AG04449 (cell line): ENCODE measurements at regions not wholly inside any gene's neighbourhood (a gene's known extent, or its start where the extent isn't known, plus 50 kb on each side); places are given as distances from the start of the nearest gene placed in this dataset.

Experiments
- CTCF ChIA-PET: fragments of 350-600 bp; formaldehyde crosslinking; extraction: SDS; loops from one replicate; lab custom pipeline; 2021; ENCODE audit warnings: antibody characterized with exemption; lab: Yijun Ruan, JAX
- POLR2A ChIA-PET: fragments of 400-600, 350-600 bp; formaldehyde crosslinking; extraction: SDS; loops from one replicate; lab custom pipeline; 2020; ENCODE audit warnings: antibody characterized with exemption, inconsistent platforms; lab: Yijun Ruan, JAX
- DNase-seq: peaks from one replicate; pipeline ENCODE4 v3.0.0-alpha.2; 2010; ENCODE audit warnings: low read depth, low spot score
- H3K4me3 ChIP-seq: 2 replicates; pipeline ENCODE4 v1.5.1; 2011; ENCODE audit warnings: low read depth, mild to moderate bottlenecking, control low read depth, low read length
- TF ChIP-seq, protein P1 (sequence below): IDR thresholded peaks from one replicate; pipeline ENCODE4 v1.5.1; 2011; ENCODE audit warnings: mild to moderate bottlenecking, moderate library complexity, low read length, control low read depth, inconsistent platforms; ENCODE audit not compliant: insufficient read depth; ENCODE audit errors: missing control alignments

DNA sequence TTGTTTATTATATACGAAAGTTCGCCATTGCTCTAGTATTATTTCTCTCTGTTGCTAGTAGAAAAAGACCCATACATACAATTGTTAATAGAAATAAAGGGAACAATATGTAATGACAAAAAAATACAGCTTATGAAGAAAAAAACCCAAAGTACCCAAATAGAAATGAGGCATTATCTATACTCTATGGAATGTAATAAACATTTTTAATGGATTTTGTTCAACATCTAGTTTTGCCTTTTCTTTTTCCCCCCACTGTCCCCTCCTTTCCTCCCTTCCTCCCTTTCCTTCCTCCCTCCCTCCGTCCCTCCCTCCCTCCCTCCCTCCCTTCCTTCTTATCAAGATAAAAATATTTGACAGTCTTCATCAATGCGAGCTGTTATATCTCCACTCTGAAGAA, 81.5 kb upstream of the NEK7 start:
- DNase-seq = no peak
- POLR2A ChIA-PET = no interaction called here
- H3K4me3 ChIP-seq = no peak overlapping the region
- TF ChIP-seq, protein P1, sequence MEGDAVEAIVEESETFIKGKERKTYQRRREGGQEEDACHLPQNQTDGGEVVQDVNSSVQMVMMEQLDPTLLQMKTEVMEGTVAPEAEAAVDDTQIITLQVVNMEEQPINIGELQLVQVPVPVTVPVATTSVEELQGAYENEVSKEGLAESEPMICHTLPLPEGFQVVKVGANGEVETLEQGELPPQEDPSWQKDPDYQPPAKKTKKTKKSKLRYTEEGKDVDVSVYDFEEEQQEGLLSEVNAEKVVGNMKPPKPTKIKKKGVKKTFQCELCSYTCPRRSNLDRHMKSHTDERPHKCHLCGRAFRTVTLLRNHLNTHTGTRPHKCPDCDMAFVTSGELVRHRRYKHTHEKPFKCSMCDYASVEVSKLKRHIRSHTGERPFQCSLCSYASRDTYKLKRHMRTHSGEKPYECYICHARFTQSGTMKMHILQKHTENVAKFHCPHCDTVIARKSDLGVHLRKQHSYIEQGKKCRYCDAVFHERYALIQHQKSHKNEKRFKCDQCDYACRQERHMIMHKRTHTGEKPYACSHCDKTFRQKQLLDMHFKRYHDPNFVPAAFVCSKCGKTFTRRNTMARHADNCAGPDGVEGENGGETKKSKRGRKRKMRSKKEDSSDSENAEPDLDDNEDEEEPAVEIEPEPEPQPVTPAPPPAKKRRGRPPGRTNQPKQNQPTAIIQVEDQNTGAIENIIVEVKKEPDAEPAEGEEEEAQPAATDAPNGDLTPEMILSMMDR = no peak
- CTCF ChIA-PET = interaction anchor here (1.1 to 1.4 kb wide), 3 partner anchors 10 to 81 kb away, joined by 3 to 8 read pairs (median 4); no protein-coding TSS in a partner anchor

DNA sequence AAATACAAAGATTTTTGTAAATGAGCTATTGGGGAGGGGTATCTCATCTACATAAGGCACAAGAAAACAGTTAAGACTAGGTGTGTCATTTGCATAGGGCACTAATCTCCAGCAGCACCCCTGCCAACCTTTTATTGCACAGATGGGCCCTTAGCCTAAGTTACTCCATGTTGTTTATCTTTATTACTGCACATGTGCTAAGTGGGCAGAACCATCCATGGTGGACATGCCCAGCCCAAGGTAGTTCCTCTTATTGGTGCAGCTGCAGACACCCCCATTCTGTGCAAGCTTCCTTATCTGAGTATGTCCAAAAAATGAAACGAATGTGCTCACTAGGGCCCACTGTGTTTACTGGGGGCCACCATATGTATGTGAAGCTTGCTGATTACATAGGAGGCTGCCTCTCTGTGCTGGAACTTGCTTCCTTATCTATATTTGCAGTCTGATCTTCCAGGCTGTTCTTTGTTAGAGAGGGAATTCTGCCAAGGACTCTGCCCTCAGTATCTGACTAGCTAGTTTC, 77.3 kb upstream of the NEK7 start:
- POLR2A ChIA-PET = no interaction called here
- CTCF ChIA-PET = interaction anchor here (1.6 kb wide), 1 partner anchor 9 kb away, joined by 9 read pairs; no protein-coding TSS in a partner anchor

DNA sequence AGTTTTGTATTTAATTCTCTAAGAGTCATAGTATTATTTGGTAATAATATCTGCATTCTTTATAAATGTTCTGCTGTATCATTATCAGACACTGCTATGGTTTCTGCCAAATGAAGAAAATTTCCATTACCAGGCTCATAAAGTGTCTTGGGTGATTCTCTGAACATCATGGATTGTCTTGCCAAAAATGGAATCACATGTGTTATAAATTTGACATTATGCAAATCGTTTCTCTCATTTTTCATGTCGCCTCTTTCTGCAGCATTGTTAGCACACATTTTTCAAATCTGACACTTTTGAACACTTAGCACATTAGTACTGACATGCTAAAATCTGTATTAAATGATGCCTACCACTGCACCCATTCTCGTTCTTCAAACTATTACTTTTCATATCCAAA, 74.2 kb upstream of the NEK7 start:
- TF ChIP-seq, protein P1 = no peak
- ChIA-PET POLR2A (no interaction called here), CTCF (no interaction called here)
- no peak overlapping the region for H3K4me3 ChIP-seq
- no peak for DNase-seq

More for the DNA sequence above, 77.3 kb upstream of the NEK7 start:
- TF ChIP-seq, protein P1 = no peak
- no peak overlapping the region for H3K4me3 ChIP-seq
- DNase-seq = no peak

DNA sequence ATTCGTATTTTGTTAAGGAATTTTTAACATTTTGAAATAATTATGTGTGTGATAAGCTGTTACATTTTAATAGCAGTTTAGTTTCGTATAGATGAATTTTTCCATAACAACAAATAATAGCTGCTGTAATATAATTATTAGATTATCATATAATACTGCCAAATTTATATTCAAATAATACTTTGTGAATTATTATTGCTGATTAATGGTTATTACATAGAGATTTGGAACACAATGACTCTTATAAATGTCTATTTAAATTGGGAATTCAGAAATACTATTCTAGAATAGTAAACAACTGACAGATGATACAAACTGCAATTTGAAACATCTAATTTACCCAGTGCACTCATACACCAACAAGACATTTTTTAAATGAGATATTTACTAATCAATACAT, 73.2 kb upstream of the NEK7 start:
- ChIA-PET CTCF (interaction anchor here (1.1 to 2.4 kb wide), 2 partner anchors 11 to 40 kb away, joined by 5 to 8 read pairs; no protein-coding TSS in a partner anchor), POLR2A (no interaction called here)
- DNase-seq = no peak
- H3K4me3 ChIP-seq = no peak overlapping the region
- TF ChIP-seq, protein P1 = no peak

DNA sequence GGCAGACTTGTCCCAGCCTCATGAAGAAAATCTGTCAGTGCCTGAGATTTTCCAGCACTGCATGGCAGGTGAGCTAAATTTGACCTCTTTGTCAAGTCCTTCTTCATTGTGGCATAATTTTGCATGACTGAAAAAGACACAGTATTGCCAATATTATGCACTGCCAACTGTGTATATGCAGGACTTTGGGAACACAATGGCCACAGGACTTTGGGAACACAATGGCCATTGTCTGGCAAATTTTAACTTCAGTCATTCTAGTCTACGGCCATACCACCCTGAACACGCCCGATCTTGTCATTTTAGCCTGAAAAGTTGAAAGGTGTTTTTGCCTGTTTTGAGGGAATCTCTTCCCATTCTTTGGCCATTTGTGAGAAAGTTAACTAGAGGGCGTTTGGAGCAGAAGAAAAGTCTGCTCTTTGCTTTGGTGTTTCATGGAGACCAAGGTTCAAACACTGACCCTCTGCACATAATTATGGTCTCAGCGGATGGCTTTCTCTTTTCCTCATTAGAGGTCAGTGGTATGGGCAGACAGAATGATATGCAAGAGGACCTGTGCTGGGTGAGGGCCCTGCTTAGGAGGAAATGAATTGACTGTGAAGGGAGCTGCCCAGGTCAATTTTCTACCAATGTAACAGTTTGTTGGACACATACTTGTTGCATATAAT, 72.4 kb upstream of the NEK7 start:
- ChIA-PET CTCF (interaction anchor here (0.8 to 2.4 kb wide), 4 partner anchors 12 to 72 kb away, joined by 3 to 10 read pairs (median 6); partner anchors contain the start of gene NEK7), POLR2A (no interaction called here)
- TF ChIP-seq, protein P1 = no peak
- no peak overlapping the region for H3K4me3 ChIP-seq
- DNase-seq = no peak

DNA sequence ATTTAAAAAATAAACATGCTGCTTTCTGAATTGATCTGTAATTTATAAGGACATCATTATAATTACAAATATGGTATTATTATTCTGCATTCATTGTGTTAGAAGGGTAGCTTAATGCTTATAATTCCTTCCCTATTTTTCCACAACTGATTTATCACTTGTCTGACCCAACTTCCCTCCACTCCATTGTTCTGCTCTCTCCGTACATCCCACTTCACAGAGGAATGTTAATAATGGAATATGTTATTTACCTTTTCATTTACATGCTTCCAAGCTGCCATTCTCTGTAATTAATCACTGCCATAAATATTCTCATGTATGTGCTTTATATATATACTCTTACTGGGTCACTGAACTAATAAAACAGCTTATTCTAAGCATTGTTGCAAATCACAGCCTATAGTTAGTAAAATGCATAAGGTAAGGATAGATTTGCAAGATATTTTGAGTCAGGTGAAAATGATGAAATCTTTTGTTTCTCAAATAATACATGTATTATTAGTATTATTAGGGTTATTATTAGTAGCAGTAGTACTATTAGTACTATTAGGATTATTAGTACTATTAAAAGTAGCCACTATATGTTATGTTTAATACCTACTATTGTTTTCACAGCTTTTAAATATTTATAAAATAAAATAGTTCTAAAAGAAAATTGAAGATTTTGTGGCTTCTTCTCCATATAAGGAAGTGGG, 70.6 kb upstream of the NEK7 start:
- CTCF ChIA-PET = interaction anchor here (0.7 to 4.0 kb wide), 16 partner anchors 11 to 600 kb away, joined by 3 to 36 read pairs (median 4); partner anchors contain the start of gene NEK7
- POLR2A ChIA-PET = no interaction called here
- H3K4me3 ChIP-seq = no peak overlapping the region
- TF ChIP-seq, protein P1 = no peak
- no peak for DNase-seq
